A204.1 (cell line): ENCODE measurements at regions not wholly inside any gene's neighbourhood (a gene's known extent, or its start where the extent isn't known, plus 50 kb on each side); places are given as distances from the start of the nearest gene placed in this dataset.
A peak's percentile ranks its signal among the peaks of the same experiment; 100 is the strongest.
"Not testable (repeated sequence)": the region's sequence is repeated elsewhere in the genome, so short reads cannot be mapped to it uniquely, and the experiment has no call there.

Experiments
- FAIRE-seq: peaks from 2 replicates; lab custom pipeline; 2012; peaks lifted over from hg19 to GRCh38; lab: Jason Lieb, UNC

GRCh38 chr20:22070610-22071058, 365.2 kb downstream of the PAX1 start:
- FAIRE-seq, result no peak

GRCh38 chr20:22063753-22064152, 358.3 kb downstream of the PAX1 start:
- FAIRE-seq, result no peak

- no peak for FAIRE-seq
Observed at GRCh38 chr20:22062874-22063273, 357.4 kb downstream of the PAX1 start.

GRCh38 chr20:22060610-22061009, 355.1 kb downstream of the PAX1 start:
- FAIRE-seq, result no peak

- no peak for FAIRE-seq
Observed at GRCh38 chr20:22058746-22059145, 353.3 kb downstream of the PAX1 start.

GRCh38 chr20:22055981-22056380, 350.5 kb downstream of the PAX1 start:
- no peak for FAIRE-seq

- no peak for FAIRE-seq
Observed at GRCh38 chr20:22052025-22052650, 346.7 kb downstream of the PAX1 start.

DNA sequence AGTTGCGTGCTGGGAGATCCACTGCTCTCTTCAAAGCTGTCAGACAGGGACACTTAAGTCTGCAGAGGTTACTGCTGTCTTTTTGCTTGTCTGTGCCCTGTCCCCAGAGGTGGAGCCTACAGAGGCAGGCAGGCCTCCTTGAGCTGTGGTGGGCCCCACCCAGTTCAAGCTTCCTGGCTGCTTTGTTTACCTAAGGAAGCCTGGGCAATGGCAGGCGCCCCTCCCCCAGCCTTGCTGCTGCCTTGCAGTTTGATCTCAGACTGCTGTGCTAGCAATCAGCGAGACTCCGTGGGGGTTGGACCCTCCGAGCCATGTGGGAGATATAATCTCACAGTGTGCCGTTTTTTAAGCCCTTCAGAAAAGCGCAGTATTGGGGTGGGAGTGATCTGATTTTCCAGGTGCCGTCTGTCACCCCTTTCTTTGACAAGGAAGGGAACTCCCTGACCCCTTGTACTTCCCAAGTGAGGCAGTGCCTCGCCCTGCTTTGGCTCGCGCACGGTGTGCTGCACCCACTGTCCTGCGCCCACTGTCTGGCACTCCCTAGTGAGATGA, 340.6 kb downstream of the PAX1 start:
- FAIRE-seq, result not testable (repeated sequence)

DNA sequence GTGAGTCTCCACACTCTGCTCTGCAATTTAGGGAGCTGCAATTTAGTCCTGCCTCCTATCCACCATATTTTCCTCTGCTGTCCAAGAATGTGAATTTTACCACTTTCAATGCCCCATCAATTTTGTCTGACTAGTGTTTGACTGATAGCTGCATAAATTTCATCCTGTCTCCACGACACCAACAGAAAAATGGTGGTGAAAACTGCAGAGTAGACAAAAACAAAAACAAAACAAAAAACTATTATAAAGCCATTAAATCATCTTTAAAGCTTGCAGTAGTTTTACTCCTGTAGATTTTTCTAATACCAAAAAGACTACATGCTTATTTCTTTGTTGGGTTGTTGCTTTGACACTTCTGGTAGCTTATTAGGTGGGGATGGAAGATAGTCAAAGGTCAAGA, 322.0 kb downstream of the PAX1 start:
- FAIRE-seq, result no peak

DNA sequence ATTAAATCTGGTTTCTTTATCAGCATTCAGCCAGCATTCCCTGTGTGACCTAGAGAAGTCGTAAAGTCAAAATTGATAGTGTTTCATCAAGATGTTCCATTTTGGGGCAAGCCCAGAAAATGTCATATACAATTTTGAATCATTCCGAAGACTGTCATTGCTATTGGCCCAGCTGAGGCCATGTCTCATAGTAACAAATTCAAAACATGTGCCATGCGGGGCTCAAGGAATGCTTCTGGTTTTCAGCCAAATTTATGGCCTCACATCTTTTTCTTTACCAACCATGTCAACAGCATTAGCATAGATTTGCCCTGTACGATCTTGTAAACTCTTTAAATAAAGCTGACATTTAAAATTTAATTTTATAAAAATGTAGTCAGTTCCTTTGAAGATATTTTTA, 314.7 kb downstream of the PAX1 start:
- FAIRE-seq, result no peak

- FAIRE-seq, result no peak
Observed at GRCh38 chr20:22008456-22008855, 303.0 kb downstream of the PAX1 start.

GRCh38 chr20:22006306-22006705, 300.8 kb downstream of the PAX1 start:
- FAIRE-seq, result no peak

DNA sequence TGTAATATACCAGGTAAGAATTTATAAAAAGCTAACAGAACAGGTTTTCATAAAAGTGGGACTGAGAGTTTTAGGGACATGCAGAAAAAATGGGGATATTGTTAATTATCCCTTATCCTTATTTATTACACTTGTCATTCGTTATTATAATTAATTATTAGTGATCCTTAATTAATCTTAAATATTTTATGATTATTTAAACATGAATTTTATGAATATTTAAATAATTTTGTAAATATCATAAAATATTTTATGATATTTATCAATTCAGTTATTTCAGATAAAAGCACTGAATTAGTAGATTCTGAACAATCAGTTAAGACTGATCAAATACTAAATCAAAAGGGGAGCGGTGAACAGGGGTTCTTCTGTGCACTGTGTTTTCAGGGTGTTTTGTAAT, 300.1 kb downstream of the PAX1 start:
- peak; percentile 52 for FAIRE-seq

DNA sequence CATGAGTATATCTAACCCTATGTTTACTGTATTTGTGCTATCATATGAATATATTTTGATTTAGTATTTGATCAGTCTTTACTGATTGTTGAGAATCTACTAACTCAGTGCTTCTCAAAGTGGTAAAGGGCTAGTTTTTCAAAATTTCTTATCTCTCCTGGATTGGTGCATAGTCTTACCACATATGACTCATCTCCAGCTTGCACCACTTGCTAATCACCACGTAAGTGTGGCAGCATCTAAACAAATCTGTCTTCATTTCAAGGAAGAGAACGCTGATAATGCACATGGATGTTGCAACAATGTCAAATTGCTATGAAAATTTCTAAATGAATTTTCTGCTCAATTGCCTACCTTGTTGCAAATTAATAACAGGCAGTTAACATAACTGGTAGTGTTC, 299.5 kb downstream of the PAX1 start:
- FAIRE-seq, result no peak

GRCh38 chr20:22003680-22004079, 298.2 kb downstream of the PAX1 start:
- FAIRE-seq, result no peak

DNA sequence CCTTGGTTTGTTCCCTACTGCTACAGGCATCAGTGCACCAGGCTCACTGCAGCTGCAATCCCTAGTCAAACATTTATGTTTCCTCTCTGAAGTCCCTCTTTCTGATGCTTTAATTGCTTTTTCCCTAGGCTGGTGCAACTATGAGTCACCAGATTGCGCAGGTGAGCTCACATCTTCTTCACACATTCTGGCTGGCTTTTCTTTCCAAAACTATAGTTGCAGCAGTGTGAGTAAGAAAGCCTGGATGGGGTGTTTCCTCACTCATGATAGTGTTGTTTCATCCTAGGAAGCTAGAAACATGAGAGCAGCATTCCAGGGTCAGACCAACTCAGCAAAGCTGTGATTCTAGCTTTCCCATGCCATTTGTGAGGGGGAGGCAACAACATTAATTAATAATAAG, 296.4 kb downstream of the PAX1 start:
- no peak for FAIRE-seq

DNA sequence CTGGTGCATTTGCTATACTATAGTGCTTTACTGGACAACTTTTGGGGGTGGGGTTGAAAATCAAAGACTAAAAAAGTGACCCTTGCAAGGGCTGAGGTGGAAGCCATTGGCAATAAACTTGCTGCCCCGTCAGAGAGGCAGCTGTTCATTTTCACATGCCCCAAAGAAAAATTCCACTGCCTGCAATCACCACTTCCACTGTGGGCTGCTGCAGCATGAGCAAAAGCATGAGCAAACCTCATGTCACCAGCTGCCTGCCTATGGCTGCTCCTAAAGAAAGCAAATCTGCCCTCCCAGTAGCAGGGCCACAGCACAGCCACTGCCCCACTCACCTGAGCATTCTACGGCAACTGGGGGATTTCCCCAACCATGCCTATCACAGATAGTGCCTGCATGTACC, 290.0 kb downstream of the PAX1 start:
- FAIRE-seq, result no peak

- no peak for FAIRE-seq
Observed at GRCh38 chr20:21994203-21994602, 288.7 kb downstream of the PAX1 start.

- no peak for FAIRE-seq
Observed at GRCh38 chr20:21982559-21982958, 277.1 kb downstream of the PAX1 start.

GRCh38 chr20:21981597-21982344, 276.3 kb downstream of the PAX1 start:
- FAIRE-seq, result no peak

- no peak for FAIRE-seq
Observed at GRCh38 chr20:21981179-21981578, 275.7 kb downstream of the PAX1 start.

GRCh38 chr20:21971436-21971835, 266.0 kb downstream of the PAX1 start:
- no peak for FAIRE-seq

GRCh38 chr20:21968486-21968885, 263.0 kb downstream of the PAX1 start:
- no peak for FAIRE-seq

DNA sequence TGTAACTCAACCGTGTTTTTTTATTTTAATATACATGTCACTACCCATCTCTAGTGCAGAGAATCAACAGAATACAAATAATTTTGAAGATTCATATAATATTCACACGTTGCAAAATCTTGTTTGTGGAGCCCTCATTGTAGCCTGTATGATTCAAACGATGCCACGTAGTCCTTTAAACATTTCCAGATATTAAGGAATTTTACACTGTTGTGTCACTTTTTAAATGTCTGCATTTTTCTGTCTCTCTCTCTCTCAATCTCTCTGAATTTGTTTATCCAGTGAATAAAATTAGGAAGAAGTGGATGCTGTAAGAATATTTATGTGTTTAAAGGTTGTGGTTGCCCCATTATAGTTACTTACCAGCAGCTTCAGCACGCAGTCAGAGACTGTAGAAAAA, 262.0 kb downstream of the PAX1 start:
- FAIRE-seq, result no peak
